HFF-Myc (cell line): ENCODE measurements at regions not wholly inside any gene's neighbourhood (a gene's known extent, or its start where the extent isn't known, plus 50 kb on each side); places are given as distances from the start of the nearest gene placed in this dataset.

Source experiments
- DNase-seq: peaks from one replicate; pipeline ENCODE4 v3.0.0-alpha.2; 2011; ENCODE audit warnings: low read depth; ENCODE audit errors: extremely low read depth
- H3K4me3 ChIP-seq: replicated peaks from 2 replicates; pipeline ENCODE4 v1.5.1; 2011; ENCODE audit warnings: low read depth, mild to moderate bottlenecking, control low read depth, low read length
- TF ChIP-seq, protein P1 (sequence below): IDR thresholded peaks from 2 replicates; pipeline ENCODE4 v1.5.1; 2012; ENCODE audit warnings: mild to moderate bottlenecking, low read depth, low read length, control low read depth; ENCODE audit errors: missing control alignments

DNA sequence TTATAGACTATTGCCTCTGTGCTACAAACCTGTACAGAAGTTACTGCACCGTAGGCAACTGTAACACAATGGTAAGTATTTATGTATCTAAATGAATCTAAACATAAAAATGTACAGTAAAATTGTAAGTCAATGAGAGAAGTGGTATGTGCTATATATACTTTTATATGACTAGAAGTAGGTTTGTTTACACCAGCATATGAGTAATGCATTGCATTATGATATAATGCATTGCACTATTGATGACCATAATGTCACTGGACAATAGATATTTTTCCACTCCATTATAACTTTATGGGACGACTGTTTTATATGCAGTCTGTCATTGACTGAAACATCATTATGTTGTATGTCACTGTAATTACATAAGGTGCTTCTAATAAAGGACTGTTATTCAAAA is 340.3 kb upstream of the SNX7 start:
- DNase-seq = no peak
- no peak overlapping the region for H3K4me3 ChIP-seq
- TF ChIP-seq, protein P1, sequence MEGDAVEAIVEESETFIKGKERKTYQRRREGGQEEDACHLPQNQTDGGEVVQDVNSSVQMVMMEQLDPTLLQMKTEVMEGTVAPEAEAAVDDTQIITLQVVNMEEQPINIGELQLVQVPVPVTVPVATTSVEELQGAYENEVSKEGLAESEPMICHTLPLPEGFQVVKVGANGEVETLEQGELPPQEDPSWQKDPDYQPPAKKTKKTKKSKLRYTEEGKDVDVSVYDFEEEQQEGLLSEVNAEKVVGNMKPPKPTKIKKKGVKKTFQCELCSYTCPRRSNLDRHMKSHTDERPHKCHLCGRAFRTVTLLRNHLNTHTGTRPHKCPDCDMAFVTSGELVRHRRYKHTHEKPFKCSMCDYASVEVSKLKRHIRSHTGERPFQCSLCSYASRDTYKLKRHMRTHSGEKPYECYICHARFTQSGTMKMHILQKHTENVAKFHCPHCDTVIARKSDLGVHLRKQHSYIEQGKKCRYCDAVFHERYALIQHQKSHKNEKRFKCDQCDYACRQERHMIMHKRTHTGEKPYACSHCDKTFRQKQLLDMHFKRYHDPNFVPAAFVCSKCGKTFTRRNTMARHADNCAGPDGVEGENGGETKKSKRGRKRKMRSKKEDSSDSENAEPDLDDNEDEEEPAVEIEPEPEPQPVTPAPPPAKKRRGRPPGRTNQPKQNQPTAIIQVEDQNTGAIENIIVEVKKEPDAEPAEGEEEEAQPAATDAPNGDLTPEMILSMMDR = no peak

DNA sequence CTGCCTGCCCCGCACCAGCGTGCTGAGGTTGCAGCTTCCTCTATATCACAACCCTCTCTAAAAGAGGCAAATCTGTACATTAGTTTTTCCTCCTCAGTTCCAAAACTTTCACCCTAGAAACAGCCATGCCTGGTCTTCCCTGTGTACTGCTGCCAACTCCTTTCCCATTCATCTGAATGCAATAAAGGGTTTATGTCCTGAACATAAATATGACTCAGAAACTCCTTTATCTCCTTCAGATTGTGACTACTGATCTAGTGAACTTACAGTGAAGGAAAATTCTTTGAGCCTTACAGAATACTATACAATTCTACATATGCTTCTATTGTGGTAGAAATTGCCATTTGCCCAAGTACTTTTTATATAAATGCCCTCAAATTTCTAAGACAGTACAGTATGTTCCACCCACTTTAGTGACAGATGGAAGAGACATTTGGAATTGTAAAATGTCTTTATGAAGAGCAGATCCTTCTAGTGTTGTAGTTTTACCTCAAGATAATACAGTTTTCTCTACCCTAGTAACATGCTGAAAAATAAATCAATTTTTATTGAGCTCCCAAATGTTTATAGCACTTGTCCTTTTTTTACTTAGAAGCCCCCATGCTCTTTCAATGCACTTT is 345.1 kb upstream of the SNX7 start:
- TF ChIP-seq, protein P1 = no peak
- no peak for DNase-seq
- no peak overlapping the region for H3K4me3 ChIP-seq

DNA sequence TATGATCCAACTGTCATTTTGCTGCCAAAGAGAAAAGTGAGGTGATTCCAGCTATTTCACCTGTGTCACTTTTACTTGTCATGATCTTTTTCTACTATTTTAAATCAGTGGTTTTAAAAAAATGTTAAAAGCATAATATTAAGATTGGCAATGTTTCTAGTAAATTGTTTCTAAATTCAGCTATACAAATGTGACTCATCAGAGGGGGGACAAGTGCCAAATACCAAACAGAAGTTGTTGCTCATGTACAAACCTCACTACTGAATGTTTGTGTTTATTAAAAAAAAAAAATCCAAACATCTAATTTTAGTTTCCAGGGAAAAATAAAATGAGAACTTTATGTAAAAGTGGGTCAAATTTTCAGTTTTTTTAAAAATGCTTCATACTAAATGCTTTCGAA is 346.2 kb upstream of the SNX7 start:
- TF ChIP-seq, protein P1 = no peak
- no peak for DNase-seq
- no peak overlapping the region for H3K4me3 ChIP-seq

DNA sequence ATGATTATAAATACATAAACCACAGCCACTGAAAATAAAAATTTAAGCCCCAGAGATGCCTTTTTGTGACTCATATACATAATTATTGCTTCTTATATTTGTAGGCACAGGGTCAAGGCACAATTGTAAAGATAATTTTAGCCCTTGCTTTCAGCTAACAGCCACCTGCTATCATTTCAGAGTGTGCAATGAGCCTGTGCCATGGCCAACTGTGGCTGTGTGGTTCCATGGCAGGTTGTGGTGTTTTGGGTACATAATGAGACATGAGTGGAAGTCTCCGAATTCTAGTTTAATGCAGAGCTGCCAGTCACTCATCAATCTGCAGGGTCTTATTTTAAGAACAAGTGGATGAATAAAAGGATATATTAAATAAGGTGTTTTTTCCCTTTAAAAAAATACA is 346.9 kb upstream of the SNX7 start:
- DNase-seq = no peak
- TF ChIP-seq, protein P1 = no peak
- H3K4me3 ChIP-seq = no peak overlapping the region

DNA sequence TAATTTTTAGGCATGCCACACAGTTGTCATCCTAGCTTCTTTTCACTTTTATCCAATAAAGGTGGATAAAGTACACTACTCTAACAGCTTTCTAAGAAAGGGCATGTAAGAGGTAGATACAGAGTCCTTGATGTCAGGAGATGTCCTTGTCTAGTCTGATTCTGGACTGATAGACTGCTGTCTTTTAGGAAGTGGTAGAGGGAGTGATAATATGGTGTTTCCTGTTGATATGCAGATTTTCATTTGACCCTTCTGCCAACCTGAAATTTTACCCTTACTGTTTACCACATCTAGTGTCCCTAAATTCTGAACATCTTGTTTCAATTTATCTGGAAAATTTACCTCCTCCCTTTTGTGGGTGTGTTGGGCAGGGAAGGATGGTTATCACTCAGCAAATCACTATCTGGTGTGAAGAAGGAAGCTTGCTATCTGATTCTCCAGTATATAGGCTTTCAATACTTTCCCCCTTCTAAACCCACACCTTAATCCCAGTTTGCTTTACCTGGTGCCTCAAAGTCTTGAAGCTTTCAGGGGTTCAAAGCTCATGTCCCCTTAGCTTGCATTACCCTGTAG is 354.9 kb upstream of the SNX7 start:
- no peak for DNase-seq
- TF ChIP-seq, protein P1 = no peak
- H3K4me3 ChIP-seq = no peak overlapping the region

DNA sequence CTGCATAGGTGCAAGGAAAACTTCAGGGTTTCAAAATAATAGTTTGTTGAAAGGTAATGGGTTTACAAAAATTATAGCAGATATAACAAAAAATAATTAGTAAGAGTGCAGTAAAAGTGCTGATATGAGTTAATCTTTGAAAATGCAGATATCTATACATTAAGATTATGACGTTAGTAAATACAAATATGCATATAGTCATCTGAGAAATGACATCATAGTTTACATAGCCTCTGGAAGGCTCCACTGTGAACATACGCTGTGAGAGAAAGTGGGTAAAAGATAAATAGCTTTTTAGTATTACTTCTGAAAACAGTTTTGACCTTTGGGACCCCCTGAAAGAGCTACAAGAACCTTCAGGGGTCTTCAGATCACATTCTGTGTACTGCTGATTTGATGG is 356.2 kb upstream of the SNX7 start:
- TF ChIP-seq, protein P1 = no peak
- H3K4me3 ChIP-seq = no peak overlapping the region
- DNase-seq = no peak

DNA sequence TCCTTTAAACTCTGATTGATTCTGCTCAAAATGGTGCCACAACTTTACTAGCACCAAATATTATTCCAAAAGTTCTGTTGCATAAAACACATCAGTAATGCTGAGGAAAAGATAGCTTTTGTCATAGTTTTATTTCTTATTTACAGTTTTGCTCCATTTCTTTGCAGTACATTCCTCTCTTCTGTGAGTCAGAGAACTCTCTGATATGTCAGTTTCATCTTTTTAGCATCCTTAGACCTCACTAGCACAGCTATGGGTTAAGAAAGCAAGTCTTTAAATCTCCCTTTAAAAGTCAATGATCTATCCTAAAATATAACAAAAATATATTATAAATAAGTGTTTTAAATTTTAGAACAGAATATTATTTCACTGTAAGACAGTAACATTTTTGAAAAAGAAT is 356.6 kb upstream of the SNX7 start:
- TF ChIP-seq, protein P1 = no peak
- no peak overlapping the region for H3K4me3 ChIP-seq
- DNase-seq = no peak
